ENCODE measurements at regions not wholly inside any gene's neighbourhood (a gene's known extent, or its start where the extent isn't known, plus 50 kb on each side); places are given as distances from the start of the nearest gene placed in this dataset.
A peak's percentile ranks its signal among the peaks of the same experiment; 100 is the strongest.

DNA sequence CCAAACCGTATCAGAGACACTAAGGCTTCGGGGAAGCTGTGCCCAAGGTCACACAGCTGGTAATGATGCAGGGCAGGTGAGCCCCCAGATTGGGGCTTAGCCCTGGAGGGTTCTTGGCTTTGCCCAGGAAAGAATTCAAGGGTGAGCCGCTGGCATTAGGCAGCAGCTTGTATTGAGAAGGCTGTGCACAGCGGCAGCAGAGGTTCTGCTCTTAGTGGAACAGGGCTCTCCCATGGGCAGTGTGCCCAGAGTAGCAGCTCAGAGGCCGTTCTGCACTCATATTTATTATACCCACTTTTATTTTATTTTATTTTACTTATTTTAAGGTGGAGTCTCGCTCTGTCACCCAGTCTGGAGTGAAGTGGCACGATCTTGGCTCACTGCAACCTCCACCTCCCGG lies 85.8 kb upstream of the IER5L start:
- TF ChIP-seq POLR2AphosphoS5 (IDR thresholded peaks at IDR 0.05) (no peak), POLR2A (IDR thresholded peaks at IDR 0.05; ENCODE audit: low read depth) (no peak), EP300 (IDR thresholded peaks at IDR 0.05) (no peak)
- TF ChIP-seq, protein P1, sequence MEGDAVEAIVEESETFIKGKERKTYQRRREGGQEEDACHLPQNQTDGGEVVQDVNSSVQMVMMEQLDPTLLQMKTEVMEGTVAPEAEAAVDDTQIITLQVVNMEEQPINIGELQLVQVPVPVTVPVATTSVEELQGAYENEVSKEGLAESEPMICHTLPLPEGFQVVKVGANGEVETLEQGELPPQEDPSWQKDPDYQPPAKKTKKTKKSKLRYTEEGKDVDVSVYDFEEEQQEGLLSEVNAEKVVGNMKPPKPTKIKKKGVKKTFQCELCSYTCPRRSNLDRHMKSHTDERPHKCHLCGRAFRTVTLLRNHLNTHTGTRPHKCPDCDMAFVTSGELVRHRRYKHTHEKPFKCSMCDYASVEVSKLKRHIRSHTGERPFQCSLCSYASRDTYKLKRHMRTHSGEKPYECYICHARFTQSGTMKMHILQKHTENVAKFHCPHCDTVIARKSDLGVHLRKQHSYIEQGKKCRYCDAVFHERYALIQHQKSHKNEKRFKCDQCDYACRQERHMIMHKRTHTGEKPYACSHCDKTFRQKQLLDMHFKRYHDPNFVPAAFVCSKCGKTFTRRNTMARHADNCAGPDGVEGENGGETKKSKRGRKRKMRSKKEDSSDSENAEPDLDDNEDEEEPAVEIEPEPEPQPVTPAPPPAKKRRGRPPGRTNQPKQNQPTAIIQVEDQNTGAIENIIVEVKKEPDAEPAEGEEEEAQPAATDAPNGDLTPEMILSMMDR (IDR thresholded peaks at IDR 0.05) = no peak
- no peaks in the 10 kb centered on the region for H3K36me3 ChIP-seq
- no peak for DNase-seq (ENCODE audit: extremely low spot score)
- no peaks in the 10 kb centered on the region for H3K27me3 ChIP-seq
- no peaks in the 10 kb centered on the region for H3K9me3 ChIP-seq
- H3K4me1 ChIP-seq = peaks cover 4 to 9% (median 4%) of the 10 kb centered on the region in 4 donors
- H3K27ac ChIP-seq (replicated peaks in 1 of 4) = no peak overlapping the region
- H3K4me3 ChIP-seq = no peak overlapping the region
- intact Hi-C loops (cut with DNase I) = no loop called here
- WGBS = 74% methylated on average over 8 of the region's 8 CpGs

DNA sequence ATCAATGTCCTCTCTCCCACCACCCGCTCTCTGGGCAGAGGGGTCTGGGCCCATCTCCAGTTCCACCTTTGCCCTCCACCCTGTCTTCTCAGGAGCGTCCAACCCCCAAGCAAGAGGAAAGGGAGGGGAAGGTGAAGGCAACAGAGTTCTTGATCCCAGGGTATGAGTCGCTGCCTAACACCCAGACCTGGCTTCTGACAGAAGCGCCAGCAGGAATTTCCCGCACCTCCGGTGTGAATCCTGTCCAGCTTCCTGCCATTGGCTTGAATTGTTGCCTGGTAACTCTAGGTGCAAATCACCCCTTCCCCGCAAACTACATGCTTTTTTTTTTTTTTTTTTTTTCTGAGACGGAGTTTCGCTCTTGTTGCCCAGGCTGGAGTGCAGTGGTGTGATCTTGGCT lies 84.2 kb upstream of the IER5L start:
- Histone ChIP-seq H3K4me3 (no peak overlapping the region), H3K27me3 (no peaks in the 10 kb centered on the region), H3K36me3 (no peaks in the 10 kb centered on the region), H3K4me1 (peaks cover 10 to 24% (median 16%) of the 10 kb centered on the region in 4 donors), H3K9me3 (no peaks in the 10 kb centered on the region), H3K27ac (replicated peaks in 1 of 4) (peak overlapping the region; percentile 35 to 75 (median 68))
- no peak for DNase-seq (ENCODE audit: extremely low spot score)
- TF ChIP-seq EP300 (IDR thresholded peaks at IDR 0.05) (no peak), POLR2AphosphoS5 (IDR thresholded peaks at IDR 0.05) (peak; percentile 35 to 46), POLR2A (IDR thresholded peaks at IDR 0.05; ENCODE audit: low read depth) (no peak)
- TF ChIP-seq, protein P1 (IDR thresholded peaks at IDR 0.05) = no peak
- WGBS = 92% methylated on average over 9 of the region's 9 CpGs
- intact Hi-C loops (cut with DNase I) = no loop called here

DNA sequence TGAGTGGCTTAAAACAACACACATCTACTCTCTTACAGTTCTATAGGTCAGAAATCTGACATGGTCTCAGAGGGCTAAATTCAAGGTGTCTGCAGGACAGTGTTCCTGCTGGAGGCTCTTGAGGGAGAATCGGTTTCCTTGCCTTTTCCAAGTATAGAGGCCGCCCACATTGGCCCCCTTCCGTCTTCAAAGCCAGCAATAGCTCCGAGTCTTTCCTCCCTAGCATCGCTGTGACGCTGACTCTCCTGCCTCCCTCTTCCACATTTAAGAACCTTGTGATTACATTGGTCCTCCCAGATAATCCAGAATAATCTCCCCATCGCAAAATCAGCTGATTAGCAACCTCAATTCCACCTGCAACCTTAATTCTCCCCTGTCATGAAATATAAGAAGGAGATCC lies 81.3 kb upstream of the IER5L start:
- intact Hi-C loops (cut with DNase I) = no loop called here
- H3K27me3 ChIP-seq = no peaks in the 10 kb centered on the region
- H3K4me3 ChIP-seq = peak overlapping the region in 1 of 4 donors; percentile 47
- no peaks in the 10 kb centered on the region for H3K9me3 ChIP-seq
- H3K36me3 ChIP-seq = no peaks in the 10 kb centered on the region
- H3K27ac ChIP-seq (replicated peaks in 1 of 4) = no peak overlapping the region
- H3K4me1 ChIP-seq = peaks cover 12 to 26% (median 20%) of the 10 kb centered on the region in 4 donors
- TF ChIP-seq, protein P1 (IDR thresholded peaks at IDR 0.05) = no peak
- no peak for TF ChIP-seq EP300 (IDR thresholded peaks at IDR 0.05)
- TF ChIP-seq POLR2AphosphoS5 (IDR thresholded peaks at IDR 0.05) = no peak
- no peak for TF ChIP-seq POLR2A (IDR thresholded peaks at IDR 0.05; ENCODE audit: low read depth)
- no peak for DNase-seq (ENCODE audit: extremely low spot score)
- WGBS = 86% methylated on average over 7 of the region's 7 CpGs

DNA sequence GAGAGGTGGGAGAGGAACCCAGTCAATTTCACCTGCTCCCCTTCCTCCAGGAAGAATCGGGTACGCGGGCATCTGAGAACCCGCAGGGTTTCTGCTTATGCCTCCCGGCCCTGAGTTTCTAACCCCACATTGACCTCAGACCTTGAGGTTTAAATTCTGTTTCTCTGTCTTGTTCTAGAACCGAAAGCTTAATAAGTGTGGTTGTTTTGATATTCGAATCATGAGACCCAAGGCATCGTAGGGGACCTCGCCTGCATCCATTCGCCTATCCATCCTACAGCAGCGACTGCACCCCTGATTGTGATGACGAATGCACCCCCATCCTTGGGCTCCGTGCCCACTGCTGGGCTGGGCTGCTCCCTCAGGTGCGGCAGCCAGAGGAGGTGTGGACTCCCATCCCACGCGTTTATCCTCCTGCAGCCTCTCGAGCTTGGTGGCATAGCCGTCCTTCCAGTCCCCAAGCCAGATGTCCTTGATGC lies 80.8 kb upstream of the IER5L start:
- no peak for TF ChIP-seq EP300 (IDR thresholded peaks at IDR 0.05)
- no peak for TF ChIP-seq POLR2A (IDR thresholded peaks at IDR 0.05; ENCODE audit: low read depth)
- TF ChIP-seq, protein P1 (IDR thresholded peaks at IDR 0.05) = no peak
- TF ChIP-seq POLR2AphosphoS5 (IDR thresholded peaks at IDR 0.05) = no peak
- Histone ChIP-seq H3K4me1 (peaks cover 17 to 31% (median 25%) of the 10 kb centered on the region in 4 donors), H3K36me3 (no peaks in the 10 kb centered on the region), H3K9me3 (no peaks in the 10 kb centered on the region), H3K27me3 (no peaks in the 10 kb centered on the region), H3K27ac (replicated peaks in 1 of 4) (no peak overlapping the region), H3K4me3 (peak overlapping the region; percentile 36 to 52 (median 43))
- intact Hi-C loops (cut with DNase I) = no loop called here
- no peak for DNase-seq (ENCODE audit: extremely low spot score)
- WGBS = 46% methylated on average over 18 of the region's 18 CpGs

Data from esophagus muscularis mucosa (tissue), 4 donors.